ENCODE measurements at regions not wholly inside any gene's neighbourhood (a gene's known extent, or its start where the extent isn't known, plus 50 kb on each side); places are given as distances from the start of the nearest gene placed in this dataset.

DNA sequence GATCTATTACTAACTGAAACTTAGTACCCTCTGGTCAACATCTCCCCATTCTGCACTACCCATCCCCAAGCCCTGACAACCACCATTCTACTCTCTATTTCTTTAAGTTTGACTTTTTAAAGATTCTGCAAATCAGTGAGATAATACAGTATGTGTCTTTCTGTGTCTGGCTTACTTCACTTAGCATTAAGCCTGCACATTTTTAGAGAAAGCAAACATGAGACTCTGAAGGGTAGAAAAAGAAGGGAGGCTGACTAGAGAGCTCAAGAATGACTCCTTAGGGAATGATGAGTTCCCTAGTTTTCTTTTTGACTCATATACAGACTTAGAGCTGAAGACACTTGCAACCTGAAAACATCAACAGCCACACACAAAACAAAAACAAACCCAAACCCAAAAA is 311.3 kb downstream of the SQOR start:
- no peak for DNase-seq (ENCODE audit: low read depth in 2 of 2)

DNA sequence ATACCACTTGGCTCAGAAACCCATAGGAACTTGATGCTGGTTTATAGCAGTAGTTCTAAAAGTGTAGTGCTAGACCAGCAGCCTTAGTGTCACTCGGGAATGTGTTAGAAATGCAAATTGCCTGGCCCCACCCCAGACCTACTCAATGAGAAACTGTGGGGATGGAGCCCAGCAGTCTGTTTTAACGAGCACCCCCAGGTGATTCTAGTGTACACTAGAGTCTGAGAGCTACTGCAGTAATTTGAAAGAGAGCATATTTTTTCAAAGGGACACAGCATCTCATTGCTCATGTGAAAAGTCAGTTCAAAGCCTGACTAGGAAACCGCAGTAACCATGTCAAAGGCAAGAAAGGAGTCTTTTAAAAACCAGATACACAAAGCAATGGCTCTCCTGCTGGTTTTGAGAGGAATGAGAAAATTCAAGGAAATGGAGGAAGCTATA is 313.4 kb downstream of the SQOR start:
- no peak for DNase-seq (ENCODE audit: low read depth in 2 of 2)

DNA sequence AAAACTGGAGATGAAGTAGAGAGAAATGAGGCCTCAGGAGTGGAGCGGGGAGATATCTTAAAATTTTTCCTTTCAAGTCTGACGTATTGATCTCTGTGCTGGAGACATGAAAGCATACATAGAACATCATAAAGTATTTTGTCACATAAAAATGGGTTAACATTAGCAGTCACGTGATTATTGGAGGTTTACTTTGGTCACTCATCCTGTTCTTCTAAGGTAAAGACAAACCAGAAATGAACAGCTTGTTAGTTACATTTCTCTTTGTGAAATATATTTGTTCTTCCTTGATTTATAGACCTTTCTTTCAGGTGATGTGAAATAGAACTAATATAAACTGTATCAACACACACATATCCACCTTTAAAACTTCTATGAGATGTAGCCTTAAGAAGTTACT is 324.1 kb downstream of the SQOR start:
- no peak for DNase-seq (ENCODE audit: low read depth in 2 of 2)

DNA sequence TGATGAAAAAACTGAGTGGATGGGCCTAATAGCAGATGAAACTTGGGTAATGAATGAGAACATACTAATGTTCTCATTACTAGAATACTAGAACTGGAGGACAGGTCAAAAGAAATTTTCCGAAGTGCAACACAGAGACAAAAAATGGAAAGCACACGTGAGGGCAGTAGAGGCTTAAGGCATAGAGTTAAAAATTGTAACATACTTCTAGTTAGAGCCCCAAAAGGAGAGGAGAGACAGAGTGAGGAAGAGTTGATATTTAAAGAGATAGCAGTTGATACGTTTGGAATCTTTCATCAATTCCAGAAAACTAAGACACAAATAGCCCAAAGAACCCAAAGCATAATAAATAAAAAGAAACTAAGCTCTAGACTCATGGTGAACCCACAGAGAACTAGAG is 327.9 kb downstream of the SQOR start:
- no peak for DNase-seq (ENCODE audit: low read depth in 2 of 2)

DNA sequence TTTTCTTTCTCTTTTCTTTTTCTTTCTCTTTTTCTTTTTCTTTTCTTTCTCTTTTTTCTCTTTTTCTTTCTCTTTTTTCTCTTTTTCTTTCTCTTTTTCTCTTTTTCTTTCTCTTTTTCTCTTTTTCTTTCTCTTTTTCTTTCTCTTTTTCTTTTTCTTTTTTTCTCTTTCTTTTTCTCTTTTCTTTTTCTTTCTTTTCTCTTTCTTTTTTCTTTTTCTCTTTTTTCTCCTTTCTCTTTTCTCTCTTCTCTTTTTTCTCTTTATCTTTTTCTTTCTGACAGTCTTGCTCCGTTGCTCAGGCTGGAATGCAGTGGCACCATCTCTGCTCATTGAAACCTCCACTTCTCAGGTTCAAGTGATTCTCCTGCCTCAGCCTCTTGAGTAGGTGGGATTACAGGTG is 335.7 kb downstream of the SQOR start:
- no peak for DNase-seq (ENCODE audit: low read depth in 2 of 2)

DNA sequence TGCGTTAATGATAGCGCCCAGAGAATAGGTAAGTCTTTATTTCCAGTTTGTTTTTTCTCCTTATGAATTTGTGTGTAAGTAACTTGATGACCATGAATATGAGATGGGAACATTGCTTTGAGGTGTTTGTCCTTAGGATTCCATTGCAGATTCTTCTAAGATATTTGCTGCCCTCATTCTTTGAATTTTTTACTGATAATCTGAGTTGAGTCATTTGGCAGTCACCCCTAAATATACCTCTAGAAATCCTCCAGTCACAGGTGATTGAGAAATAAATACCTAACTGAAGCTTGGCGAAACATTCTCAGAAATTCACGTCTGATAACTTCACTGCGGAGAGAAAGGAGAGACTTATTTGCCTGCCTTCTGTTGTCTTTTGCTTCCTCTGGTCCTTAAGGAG is 345.5 kb downstream of the SQOR start:
- no peak for DNase-seq (ENCODE audit: low read depth in 2 of 2)

DNA sequence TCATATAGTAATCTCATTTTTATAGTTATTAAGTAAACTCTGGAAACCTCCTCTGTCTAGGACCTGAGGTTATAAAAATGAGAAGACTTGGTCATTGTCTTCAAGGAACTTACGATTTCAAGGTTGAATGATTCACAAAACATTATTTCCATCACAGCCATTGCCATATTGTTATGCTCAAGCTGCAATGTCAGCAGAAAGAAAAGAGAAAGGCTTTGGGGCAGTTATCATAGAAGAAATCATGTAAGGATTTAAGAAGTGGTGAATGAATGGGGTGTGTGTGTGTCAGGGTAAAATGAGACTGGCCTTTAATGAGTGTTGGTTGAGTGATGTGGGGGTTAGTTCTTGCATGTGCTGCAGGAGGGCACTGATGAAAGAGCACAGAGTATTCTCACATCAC is 346.8 kb downstream of the SQOR start:
- no peak for DNase-seq (ENCODE audit: low read depth in 2 of 2)

DNA sequence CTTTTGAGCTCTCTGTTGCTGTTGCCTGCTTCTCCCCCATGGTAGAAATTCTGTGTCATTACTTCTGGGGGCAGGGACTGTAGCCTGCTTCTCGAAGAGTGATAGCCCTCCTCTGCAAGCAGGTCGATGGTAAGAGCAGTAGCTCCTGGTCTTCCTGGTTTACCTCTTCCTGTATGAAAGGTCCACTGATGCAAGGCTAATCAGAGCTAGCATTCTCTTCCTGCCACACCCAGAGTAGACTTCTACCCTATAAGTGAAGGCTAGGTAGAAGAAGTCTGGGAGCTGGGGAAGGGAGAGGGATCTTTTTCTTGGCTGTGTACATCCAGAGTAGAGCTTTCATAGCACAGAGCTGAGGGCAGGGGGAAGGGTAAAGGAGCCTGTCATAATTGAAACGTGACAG is 357.0 kb downstream of the SQOR start:
- DNase-seq (ENCODE audit: low read depth in 2 of 2): no peak

DNA sequence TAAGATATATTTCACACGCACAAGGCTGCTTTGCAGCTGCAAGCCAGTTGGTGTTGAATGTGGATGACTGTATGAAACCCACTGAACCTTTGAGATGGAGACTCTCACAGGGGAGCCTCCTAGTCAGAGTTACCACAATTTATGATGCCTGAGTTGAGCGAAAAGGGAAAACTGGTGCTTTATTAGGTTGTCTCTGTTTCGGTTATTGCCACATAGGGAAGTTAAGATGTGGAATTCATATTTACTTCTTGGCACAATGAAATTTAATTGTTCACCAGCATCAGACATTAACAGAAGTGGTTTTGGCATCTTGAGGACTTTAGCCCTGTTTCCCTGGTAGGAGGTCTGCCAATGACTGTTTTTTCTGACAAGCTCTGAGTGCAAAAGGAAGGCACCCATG is 358.2 kb downstream of the SQOR start:
- no peak for DNase-seq (ENCODE audit: low read depth in 2 of 2)

DNA sequence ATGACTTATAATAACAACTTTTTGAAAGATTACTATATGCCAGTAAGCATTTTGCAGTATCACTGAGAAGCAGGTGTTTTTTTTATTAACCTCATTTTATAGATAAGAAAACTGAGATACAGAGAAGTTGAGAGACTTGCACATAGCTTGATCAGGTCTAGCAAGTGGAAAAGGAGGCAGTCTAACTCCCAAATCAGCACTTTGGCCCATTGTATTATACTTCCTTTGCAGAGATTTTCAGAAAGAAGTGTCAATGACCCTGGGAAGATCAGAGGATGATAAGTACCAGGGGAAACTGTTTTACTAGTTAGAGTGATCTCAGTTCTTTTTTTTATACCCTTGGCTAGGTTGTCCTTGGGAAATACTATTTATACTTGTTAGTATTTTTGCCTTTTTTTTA is 358.7 kb downstream of the SQOR start:
- no peak for DNase-seq (ENCODE audit: low read depth in 2 of 2)

DNA sequence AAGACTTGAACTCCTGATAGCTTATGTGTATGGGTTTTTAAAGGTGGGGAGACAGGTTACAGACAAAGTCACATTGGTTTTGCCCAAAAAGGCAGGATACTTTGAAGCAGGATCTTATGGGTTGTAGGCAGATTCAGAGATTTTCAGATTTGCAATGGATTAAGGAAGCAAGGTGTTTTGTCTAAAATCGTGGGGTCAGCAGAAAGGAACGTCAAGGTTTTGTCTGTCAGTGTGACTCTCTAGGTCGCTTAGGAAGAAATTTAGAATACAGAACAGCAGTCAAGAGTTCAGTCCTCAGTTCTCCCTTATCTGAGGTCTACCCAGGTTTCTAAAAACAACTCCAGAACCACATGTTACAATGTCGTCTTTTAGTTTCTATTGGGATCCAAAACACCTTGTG is 361.0 kb downstream of the SQOR start:
- no peak for DNase-seq (ENCODE audit: low read depth in 2 of 2)

DNA sequence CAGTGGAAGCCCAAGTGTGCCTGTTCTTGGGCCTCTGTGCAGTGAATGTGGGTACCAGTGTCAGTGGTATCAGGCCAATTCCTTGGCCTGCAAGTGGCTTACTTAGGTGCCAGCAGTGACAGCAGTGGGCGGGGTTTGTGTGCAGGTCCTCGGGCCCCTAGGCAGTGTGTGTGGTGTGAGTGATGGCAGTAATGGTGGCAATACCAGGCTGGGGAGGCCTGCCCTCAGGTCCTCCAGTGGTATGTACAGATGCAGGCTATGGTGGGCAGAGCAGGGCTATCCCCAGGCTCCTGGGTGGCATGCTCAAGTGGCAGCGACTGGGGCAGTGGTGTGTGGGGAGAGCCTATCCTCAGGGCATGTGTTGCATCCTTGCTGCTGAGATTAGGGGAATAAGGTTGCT is 379.7 kb downstream of the SQOR start:
- no peak for DNase-seq (ENCODE audit: low read depth in 2 of 2)

DNA sequence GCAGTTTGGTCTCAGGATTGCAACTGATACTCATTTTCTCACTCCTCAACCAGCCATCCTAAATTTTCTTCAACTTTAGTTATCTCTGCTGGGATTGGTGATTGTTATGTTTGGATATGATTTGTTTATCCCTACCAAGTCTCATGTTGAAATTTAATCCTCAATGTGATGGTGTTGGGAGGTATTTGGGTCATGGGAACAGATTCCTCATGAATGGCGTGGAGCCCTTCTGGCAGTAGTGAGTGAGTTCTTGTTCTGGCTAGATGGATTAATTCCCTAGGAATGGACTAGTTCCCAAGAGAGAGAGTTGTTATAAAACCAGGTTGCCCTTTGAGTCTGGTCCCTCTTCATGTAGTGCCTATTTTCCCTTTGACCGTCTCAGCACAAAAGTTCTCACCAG is 399.9 kb downstream of the SQOR start:
- DNase-seq (ENCODE audit: low read depth in 2 of 2): no peak

DNA sequence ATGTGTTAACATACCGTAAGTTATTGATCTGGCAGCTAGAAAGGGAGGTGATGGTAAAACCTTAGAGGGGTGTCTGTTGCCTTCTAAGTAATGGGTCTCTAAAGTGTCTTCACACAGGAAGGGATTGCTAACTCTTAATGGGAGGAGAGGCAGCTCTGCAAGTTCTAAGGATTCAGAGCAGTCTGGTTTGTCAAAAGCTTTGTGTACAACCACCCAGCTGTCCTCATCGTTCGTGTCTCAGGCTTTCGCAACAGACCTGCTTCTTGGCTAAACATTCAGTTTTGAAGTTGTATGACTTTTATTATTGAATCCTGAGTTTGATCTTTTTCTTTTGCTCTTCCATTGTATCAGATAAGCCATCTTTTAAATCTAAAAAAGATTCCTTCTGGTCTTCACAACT is 404.9 kb downstream of the SQOR start:
- DNase-seq (ENCODE audit: low read depth in 2 of 2): no peak

DNA sequence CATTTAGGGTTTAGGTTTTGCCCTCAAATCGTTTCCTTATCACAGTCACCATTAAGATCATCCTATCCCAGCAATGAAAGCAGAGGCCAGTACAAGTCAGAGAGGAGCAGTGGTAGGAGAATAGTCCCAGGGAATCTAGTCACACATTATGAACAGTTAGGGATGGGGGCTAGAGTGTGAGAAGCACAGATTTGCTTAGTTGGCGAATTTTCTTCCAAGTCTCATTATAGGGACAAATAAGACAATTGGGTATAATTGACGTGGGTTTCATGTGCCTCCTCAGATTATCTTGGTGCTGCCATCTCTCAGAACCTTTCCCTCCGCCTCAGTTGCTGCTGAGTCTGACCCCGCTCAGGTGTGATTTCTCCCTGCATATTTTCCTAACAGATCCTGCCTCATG is 407.1 kb downstream of the SQOR start:
- DNase-seq (ENCODE audit: low read depth in 2 of 2): no peak

DNA sequence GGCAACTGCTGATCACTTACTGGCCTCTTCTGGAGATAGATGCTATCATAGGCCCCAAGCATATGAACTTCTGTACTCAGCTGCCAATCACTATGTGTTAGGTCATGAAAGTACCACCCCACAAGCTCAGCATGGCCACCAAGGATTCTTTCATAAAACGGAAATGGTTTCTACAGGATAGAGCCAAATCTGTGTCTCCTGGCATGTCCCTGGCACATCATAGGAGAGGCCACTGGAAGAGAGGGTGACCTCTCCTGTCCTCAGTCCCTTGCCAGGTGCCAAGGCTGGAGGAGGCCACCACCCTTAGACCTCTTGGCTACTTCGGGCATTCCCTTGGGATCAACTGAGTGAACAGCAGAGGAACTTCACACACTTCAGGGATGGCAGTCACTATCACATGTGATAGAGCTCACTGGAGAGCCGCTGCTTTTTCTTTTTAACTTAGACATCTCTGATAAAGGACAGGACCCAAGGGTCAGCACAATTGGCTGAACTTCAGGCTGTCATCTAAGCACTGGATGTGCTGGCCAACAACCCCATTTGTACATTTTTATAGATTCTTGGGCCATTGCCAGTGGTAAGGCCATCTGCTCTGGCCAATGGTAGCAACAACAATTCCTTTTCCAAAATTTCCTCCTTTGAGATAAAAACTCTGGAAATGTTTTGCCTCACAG is 425.2 kb downstream of the SQOR start:
- no peak for DNase-seq (ENCODE audit: low read depth in 2 of 2)

DNA sequence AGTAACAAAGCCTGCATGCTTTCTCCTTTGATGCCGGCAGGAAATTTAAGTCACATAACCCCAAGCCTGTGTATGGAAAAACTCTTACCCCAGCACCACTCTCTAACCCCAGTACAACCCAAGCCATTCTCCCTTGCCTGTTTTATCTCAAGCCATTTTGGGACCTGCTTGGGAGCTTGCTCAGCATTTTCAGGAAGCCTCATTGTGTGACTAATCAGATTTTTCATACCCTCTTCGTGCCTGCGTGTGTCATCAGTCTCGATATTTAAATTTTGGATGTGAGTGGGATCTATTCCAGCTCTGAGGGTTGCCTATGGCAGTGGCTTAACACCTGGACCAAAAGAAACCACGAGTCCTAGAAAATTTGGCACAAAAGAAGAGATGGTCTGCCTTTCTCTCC is 426.2 kb downstream of the SQOR start:
- no peak for DNase-seq (ENCODE audit: low read depth in 2 of 2)

DNA sequence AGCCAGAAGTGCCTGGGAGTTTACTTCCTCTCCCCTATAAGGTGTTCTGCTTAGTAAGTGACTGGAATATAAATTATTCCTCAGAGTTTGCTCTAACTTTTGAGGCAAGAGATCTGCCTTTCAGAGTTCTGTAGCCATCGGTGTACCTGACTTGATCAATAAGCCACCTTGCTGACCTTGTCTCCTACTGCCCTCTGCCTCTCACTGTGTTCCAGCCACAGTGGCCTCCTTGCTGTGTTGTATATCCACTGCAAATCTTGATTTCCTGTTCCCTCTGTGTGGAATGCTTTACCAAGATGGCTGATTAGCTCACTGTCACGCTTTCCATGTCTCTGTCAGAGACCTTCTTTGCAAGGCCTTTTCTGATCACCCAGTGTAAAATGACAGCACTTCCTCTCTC is 442.4 kb downstream of the SQOR start:
- no peak for DNase-seq (ENCODE audit: low read depth in 2 of 2)

DNA sequence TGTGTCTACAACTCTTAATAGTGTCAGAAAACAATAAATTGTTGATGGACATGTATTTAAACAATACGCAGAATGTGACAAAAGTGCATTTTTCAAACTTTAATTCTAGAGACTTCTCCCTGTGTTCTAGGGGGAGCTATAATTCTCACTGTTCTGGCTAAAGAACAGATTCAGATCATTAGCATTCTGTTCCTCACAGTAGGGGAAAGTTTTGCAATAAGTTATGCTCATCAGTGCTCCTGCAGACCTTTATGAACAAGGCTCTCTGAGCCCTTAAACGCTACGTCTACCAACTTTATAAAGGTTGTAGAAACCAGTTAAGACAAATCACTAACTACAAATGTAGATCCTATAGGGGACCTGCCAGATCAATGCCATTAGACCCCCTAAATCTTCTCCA is 444.2 kb downstream of the SQOR start:
- DNase-seq (ENCODE audit: low read depth in 2 of 2): no peak

DNA sequence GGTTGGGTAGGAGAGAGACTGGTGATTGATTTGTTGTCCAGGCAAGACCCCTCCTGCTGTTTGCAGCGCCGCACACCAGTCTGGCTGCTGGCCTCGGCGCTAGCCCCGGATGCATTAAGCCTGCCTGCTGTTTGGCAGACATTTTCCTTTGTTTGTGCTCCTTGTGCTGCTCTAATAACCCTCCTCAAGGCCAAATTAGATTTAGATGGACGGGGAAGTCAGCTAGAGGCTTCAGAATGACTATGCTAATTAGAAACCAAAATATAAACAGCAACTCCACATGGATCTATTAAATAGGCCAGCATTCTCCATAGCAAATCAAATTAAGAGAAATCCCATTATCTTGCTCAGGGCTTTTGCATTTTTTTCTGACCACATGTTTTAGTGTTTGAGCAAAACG is 445.2 kb downstream of the SQOR start:
- DNase-seq (ENCODE audit: low read depth in 2 of 2): no peak

DNA sequence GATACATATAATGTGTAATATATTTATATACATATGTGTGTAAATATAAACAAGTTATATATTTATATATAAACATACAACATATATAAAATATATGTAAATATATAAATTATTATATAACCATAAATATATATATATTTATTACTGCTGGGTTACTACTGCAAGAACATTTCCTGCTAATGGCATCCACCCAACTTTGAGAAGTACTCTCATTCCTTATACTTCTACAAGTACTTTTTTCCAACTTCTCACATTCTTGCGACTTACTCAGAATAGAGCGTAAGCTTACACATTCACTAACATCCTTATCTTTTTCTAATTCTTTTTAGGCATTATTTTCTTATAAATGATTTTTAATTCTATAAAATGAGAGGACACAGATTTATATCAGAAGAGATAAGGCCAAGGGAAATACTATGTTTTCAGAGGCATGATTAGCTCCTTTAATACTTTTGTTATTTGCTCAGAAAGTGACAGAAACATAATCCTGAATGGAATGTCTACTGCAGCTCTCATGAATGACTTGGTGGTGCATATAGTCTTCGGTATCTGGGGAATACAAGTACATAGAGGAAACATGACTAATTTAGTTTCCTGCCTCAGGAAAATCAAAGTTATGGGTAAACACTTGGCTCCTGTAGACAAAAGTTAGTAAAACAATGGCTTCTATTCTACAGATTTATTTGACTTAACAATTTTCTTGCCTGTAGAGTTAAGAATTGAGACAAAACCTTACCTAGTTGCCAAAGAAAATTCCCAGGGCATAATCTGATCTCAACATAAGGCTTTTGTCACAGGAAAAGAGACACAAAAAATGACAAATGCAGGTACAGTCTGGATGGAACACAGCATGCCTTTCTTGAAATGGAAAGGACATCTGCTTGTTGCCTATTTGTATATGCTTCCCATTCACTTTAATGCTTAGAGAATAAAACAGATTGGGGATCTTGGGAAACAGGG is 453.9 kb downstream of the SQOR start:
- no peak for DNase-seq (ENCODE audit: low read depth in 2 of 2)

DNA sequence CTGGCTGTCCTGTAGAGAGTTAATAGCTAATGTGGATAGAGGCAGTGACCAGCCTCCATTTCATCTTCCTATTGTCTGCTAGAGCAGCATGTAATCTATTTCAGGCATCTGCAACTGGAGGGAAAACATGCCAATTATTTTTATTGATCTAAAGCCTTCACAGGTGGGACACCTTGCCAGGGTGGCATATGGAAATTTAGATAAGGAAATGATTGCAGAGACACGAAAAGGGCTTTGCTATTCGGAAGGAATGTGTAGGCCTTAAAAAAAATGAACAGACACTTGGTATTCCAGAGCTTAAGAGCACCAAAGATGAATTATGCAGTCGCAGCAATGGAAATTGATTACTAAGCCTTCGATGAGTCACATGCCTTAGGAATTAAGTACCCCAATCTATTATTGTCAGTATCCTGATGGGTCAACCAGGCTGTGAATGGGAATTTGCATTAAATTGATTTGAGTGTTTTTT is 454.7 kb downstream of the SQOR start:
- no peak for DNase-seq (ENCODE audit: low read depth in 2 of 2)

DNA sequence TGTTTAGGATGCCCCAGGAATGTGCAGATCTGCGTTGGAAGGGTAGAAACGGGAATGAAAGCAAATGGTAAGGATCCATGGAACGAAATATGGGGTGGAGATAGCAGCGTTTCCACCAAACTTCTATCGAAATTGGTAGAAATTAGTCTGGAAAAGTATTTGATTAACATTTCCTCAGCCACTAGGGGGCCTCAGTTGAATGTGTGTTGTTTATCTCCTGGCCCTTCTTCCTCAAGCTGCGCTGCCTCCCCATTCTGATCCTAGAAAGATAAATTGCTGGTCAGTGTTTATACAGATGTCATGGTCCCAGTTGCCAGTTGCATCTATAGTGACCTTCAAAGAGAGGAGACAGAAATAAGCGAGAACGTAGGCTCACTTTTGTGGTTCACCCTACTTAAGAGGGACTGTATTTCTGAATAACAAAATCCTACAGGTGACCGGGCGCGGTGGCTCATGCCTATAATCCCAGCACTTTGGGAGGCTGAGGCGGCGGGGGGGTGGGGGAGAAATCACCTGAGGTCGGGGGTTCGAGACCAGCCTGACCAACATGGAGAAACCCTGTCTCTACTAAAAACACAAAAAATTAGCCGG is 457.1 kb downstream of the SQOR start:
- no peak for DNase-seq (ENCODE audit: low read depth in 2 of 2)
